Left cardiac atrium (tissue), 4 donors: ENCODE measurements at regions not wholly inside any gene's neighbourhood (a gene's known extent, or its start where the extent isn't known, plus 50 kb on each side); places are given as distances from the start of the nearest gene placed in this dataset.
"Not testable (repeated sequence)": the region's sequence is repeated elsewhere in the genome, so short reads cannot be mapped to it uniquely, and the experiment has no call there.

Experiments
- ATAC-seq, 2 donors: fragments of 200-7000 bp; cut with Tn5 transposase; one replicate each; pipeline ENCODE4 v1.9.1; 2020; ENCODE audit warnings: mild to moderate bottlenecking in 2 of 2, moderate library complexity in 2 of 2
- DNase-seq: peaks from one replicate; pipeline ENCODE4 v3.0.0-alpha.2; 2020
- intact Hi-C, 2 donors: fragments of 100-400 bp; cut with DNase I; formaldehyde crosslinking; loops; one replicate each; pipeline versions ENCODE4 v1.14.1 to v1.15.1; 2022 to 2023
- donor health status: DM: no; HTN: yes; CAD: no.
- donor health status: DM: no; HTN: yes; CAD: no; lungs with severe emphysema.
- donor health status: DM: yes; HTN: yes; CAD: no.
- donor health status: Dilated cardiomyopathy.

- ATAC-seq, DNase-seq, intact Hi-C loops: not testable (repeated sequence)
These were observed 104.7 kb downstream of the NPIPB11 start for GRCh38 chr16:29301662-29302285.

GRCh38 chr16:29300541-29301535, 105.7 kb downstream of the NPIPB11 start:
- intact Hi-C loops, DNase-seq: not testable (repeated sequence)
- peak in 1 of 2 donors; percentile 6 for ATAC-seq

GRCh38 chr16:29300030-29300491, 106.5 kb downstream of the NPIPB11 start:
- peak; percentile 81 to 94 for ATAC-seq
- peak; percentile 59 for DNase-seq
- intact Hi-C loops: not testable (repeated sequence)

DNA sequence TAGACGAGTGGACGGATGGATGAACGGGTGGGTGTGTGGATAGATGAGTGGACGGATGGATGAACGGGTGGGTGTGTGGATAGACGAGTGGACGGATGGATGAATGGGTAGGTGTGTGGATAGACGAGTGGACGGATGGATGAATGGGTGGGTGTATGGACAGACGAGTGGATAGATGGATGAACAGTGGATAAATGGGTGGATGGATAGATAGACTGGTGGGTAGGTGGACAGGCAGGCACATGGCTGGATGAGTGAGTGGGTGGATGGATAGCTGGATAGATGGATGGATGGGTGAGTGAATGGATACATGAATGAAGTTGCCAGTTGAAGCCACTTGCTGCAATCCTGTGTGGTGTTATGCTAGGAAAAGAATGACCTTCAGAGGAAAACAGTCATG, 107.5 kb downstream of the NPIPB11 start:
- DNase-seq, ATAC-seq, intact Hi-C loops: not testable (repeated sequence)

- ATAC-seq, DNase-seq, intact Hi-C loops: not testable (repeated sequence)
These were observed 108.2 kb downstream of the NPIPB11 start for GRCh38 chr16:29298307-29298706.

- ATAC-seq, intact Hi-C loops, DNase-seq: not testable (repeated sequence)
These were observed 108.7 kb downstream of the NPIPB11 start for GRCh38 chr16:29297809-29298177.

DNA sequence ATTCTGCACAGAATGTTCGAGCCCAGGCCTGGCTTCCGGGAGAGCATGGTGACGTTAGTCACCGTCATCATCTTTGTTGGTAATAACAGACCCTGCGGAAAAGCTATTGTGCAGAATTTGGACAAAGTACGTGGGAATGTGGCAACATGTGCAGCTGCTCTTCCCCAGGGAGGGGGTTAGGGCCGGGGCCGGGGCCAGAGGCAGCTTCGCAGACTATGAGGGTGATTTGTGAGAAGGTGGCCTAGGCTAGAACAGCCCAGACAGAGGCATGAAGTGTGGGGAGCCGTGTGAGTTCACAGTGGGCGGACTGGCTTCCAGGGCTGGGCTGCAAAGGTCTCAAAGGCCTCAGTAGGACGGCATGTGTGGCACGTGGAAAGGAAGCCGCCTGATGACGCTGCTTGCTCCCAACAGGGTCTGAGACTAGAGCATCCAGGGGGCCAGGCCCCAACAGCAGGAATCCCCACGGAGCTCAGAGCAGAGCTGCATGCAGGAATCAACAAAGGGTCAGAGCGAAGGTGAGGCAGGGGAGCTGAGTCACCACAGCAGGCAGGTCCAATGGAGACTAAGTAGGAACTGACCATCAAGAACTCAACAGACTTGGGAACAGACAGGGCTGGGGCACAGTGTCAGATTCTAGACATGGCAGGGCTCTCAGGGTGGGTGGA, 109.2 kb downstream of the NPIPB11 start:
- ATAC-seq, DNase-seq, intact Hi-C loops: not testable (repeated sequence)

GRCh38 chr16:29296176-29296575, 110.3 kb downstream of the NPIPB11 start:
- intact Hi-C loops, ATAC-seq, DNase-seq: not testable (repeated sequence)

GRCh38 chr16:29294951-29295795, 111.3 kb downstream of the NPIPB11 start:
- ATAC-seq, DNase-seq, intact Hi-C loops: not testable (repeated sequence)

- intact Hi-C loops, ATAC-seq, DNase-seq: not testable (repeated sequence)
These were observed 112.0 kb downstream of the NPIPB11 start for GRCh38 chr16:29294400-29294933.

DNA sequence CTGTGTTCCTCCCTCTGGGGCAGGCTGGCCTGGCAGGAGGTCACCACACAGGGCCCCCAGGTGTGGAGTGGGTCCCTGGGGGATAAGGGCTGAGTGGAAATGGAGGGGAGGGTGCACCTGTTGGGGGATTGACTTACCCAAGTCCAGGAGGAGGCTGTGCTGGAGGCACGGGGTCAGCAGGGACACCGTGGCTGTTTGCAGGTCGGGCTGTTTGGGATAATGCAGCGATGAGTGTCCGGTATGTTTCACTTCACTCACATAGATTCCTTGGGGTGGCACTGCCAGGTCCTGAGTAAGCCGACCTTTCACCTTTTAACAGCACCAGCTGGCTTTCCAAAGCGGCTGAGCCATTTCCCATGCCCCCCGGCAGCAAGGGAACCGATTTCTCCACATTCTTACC, 113.0 kb downstream of the NPIPB11 start:
- peak in 1 of 2 donors; percentile 3 for ATAC-seq
- intact Hi-C loops, DNase-seq: not testable (repeated sequence)

DNA sequence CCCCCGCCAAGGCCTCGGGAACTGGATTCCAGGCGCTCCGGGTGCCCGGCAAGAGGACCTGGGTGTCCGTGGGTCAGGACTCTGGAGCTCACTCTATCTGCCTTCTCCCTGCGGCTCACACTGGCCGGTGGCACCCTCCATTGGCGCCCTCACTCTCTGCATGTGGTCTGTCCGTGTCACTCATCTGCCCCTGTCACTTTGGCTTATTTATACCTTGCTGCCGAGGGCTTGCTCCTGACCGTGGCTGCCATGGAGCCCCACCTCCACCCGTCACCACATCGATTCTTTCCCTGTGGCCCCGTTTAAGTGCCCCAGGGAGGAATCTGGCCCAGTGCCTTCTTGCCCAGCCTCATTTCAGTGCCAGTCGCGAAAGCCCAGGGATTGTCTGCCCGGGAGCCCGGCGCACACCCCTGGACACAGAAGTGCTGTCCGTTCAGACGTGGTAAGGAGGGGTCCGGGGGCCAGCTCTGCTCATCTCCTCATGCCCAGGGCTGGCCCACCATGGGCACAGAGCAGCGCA, 113.5 kb downstream of the NPIPB11 start:
- DNase-seq (peak; percentile 52), ATAC-seq (peak; percentile 31 to 33)
- intact Hi-C loops: not testable (repeated sequence)

DNA sequence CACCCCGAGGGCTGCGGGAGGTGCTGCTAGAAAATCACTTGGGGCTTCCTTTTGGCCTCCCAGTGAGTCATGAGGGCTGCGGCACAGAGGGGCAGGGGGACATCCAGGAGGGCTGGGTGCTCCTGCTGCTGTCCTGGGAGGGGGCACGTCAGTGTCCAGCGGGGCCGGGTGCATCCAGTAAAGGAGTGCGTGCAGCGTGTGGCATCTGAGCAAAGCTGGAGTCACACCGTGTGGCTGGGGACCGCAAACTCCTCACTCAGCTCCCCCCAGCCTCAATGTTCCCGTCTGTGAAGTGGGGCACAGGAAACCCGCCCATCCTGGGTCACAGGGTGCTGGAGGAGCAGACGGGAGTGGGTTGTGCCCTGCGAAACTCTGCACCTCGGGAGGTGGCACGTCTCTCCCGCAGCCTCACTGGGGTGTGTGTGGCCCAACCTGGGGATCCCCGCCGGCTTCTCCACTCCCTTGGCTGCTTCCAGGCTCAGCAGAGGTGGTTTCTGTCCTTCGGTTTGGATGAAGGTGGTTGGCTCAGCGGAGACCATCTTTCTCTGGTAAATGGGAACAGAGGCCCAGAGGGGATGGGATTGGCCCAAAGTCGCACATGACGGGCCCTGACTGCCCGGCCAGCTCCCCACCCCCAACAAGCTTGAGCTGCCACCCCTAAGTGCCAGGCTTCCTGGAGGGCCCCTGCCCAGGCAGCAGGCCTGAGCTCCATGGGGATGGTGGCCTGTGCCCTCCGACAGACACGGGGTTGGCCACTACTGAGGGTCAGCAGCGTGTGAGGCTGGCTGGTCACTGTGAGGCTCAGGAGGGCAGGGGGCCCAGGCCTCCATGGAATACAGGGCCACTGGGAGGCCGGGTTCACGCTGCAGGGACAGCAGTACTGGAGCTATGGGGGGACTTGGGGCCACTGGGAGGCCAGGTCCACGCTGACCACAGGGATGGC, 114.9 kb downstream of the NPIPB11 start:
- DNase-seq, intact Hi-C loops, ATAC-seq: not testable (repeated sequence)

- DNase-seq (peak; percentile 97), ATAC-seq (peak; percentile 88 to 89)
- intact Hi-C loops: no loop called here
These were observed 115.8 kb downstream of the NPIPB11 start for GRCh38 chr16:29290631-29291247.

- DNase-seq, intact Hi-C loops, ATAC-seq: not testable (repeated sequence)
These were observed 116.8 kb downstream of the NPIPB11 start for GRCh38 chr16:29289516-29290239.
